ENCODE measurements at regions not wholly inside any gene's neighbourhood (a gene's known extent, or its start where the extent isn't known, plus 50 kb on each side); places are given as distances from the start of the nearest gene placed in this dataset.

GRCh38 chr2:18819566-18819965 lies 230.2 kb upstream of the NT5C1B start:
- DNase-seq = no peak

DNA sequence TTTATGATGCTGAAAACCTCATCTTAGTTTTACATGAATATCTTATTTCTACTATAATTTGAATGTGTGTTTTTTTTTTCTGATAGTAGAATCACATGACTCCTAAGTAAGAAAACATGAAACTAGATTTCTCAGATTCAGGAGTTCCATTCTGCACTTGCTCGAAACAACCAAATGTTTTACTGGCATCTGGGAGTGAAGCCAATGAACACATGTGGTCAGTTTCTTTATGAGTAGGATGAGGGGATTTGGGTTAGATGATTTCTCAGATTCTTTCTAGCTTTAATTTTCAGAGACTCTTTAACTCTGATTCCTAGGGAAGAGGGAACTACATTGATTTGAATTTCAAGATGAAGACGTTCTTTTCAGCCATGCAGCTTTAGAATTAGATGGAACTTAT lies 225.0 kb upstream of the NT5C1B start:
- no peak for DNase-seq

GRCh38 chr2:18804536-18804935 lies 215.2 kb upstream of the NT5C1B start:
- DNase-seq = no peak

DNA sequence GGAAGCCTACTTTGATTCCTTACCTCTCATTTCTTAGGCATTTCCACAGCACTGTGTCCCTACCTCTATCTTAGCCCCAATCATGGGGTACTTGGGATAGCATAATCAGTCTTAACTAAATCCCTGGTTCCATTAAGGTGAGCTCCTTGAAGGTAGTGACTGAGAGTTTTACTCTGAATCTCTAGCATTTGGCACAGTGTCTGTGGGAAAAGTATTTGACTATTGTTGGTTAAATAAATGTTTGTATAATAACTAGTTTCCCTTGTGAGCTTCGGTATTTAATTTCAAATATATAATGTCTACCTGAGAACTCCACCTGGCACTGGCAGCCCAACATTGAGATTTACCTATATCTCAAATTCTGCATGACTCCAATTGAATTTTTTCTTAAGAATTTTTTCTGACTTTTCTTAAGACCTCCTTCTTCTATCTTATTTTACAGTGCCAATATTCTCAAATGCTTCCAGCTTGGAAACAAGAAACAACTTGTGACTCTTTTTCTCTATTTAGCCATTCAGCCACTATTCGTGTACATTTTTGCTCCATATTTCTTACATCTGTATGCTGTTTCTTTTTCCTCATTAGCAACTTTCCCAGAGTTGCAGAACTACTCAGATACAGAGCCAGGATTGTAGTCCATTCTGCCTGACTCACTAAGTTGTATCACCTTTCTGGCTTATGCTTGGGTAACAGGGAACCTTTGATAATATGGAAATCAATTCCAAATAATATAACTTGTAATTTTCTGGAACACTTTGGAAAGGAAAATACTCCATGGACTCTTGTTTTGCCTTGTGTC lies 214.0 kb upstream of the NT5C1B start:
- no peak for DNase-seq

DNA sequence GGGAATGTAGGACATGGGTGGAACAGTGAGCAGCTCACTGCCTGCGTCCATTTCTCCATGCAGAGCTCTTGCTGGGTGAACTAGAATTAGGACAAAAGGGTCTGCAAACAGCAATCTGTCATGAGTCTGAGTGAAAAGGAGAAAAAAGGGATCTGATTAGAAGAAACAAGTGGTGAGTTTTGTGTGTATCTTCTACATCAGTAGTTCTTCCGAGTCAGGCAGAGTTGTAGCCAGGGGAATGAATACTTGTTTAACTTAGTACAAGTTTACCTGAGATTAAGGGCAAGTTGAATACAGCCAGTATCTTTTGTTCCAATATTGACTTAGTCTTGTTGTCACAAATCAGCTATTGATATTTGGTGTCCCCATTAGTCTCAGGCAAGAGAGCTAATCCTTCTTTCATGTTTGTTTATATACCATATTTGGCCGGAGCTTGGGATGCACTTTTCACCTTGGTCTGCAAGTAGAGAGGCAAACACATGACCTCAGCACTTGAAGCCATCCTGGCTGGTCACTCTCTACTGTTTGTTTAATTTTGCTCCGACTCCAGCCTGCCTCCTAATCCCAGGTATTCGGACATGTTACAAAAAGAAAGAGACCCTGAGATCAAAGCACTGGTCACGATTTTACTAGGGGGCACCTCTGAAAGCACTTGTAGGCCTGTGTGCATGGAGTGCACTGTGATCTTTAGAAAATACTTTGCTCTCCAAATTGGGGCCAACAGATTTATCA lies 211.0 kb upstream of the NT5C1B start:
- no peak for DNase-seq

DNA sequence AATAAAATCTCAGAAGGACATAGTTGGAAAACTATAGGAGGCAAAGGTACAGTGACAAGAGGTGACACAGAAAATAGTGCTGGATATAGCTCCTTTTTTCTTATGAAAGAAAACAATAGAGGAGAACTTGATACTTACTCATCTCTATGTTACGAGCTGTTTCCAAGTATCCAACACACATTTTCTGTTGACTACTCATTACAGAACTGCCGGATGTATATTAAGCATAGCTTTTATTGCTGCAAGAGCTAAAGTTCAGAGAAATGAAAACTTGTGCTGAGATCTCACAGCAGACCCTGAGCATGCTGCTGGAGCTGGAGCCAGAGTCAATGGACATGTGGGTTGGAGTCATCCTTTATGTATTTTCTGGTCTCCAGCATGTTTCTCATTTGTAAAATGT lies 210.0 kb upstream of the NT5C1B start:
- DNase-seq = no peak

- no peak for DNase-seq
Measured at GRCh38 chr2:18797133-18797845, 207.9 kb upstream of the NT5C1B start.

- DNase-seq = no peak
Measured at GRCh38 chr2:18795906-18796305, 206.5 kb upstream of the NT5C1B start.

DNA sequence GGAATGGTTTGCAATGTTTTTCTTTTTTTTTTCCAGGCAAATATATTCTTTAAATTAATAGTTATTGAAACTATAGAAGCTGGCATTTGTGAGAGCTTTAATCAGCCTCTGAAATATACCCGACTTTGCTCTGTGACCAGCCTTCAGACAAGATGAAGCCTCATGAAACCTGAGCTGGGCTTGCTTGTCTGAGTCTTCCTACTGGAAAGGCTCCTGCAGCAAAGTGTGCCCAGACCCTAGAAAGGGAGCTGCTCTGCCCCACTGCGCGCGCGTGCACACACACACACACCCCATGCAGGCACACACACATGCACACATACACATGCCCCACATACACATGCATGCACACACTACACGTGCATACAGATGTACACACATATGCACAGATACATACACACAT lies 203.3 kb upstream of the NT5C1B start:
- DNase-seq = no peak

DNA sequence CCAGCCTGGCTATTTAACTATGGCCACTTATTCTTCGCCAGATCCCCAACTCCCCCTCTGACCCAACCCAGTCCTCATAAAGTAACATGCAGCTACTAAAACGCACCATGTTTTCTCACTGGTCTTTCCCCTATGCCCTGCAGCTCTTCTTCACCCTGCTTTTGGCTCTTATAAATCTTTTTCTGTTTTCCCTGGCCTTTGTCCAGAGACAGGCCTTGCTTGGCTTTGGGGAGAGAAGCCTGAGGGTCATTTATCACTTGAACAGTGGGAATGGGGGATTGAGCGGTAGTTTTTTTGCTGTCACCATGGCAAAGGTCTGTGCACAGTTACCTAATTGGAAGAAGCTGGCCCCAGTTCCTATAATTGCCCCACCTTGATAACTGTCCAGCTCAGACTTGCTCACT lies 202.9 kb upstream of the NT5C1B start:
- no peak for DNase-seq

DNA sequence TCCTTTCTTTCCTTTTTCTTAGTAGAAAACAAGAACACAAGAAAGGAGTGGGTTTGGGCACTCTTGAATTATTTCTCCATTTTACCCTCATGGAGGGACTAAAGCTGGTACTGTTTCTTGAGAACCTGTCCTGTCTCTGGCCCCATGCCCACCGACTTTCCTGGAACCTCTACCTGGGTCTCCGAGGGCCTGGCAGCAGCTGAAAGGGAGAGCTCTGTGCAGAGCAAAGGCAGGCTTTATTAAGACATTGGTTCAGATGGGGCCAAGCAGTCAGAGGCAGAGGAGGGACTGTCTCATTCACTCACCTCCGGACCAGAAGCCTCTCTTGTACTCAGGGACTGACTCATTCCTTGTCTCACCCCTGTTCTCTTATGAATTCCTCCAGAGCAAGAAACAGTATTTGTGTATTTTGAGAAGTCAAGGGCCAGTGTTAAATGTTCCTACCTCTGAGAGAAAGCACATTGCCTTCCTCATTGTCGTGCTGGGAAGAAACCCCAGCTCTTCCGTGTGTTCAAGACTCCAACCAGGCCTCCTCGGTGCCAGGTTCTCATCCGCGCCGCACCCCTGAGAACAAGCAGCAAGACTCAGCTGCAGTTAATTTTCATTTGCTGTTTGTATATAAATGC lies 201.9 kb upstream of the NT5C1B start:
- DNase-seq = no peak

DNA sequence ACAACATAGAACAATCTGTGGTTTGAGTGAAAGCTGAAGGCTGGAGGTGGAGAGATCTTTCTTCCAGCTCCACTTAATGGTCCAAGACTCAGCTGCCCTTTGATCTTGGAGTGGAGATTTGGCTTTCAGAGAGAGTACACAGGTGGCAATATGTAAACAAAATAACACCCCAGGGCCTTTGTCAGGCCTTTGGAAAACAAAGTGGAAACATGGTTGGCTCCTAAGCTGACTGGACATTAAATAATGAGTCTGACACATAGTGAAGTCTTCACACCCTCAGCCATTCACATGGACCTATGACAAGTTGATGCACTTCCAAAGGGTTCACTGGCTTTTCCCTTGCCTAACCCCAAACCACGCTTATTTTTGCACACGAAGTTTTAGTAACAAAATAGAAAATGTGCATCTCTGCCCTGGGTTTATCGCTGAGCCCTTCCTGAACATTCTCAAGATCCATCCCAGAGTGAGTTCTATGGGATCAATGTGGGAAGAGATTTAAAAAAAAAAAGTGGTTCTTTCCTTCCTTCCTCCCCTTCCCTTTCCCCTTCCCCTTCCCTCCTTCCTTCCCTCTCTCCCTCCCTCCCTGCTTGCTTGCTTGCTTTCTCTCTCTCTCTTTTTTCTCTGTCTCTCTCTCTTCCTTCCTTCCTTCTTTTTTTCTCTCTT lies 201.3 kb upstream of the NT5C1B start:
- no peak for DNase-seq

- no peak for DNase-seq
Measured at GRCh38 chr2:18788592-18788991, 199.2 kb upstream of the NT5C1B start.

DNA sequence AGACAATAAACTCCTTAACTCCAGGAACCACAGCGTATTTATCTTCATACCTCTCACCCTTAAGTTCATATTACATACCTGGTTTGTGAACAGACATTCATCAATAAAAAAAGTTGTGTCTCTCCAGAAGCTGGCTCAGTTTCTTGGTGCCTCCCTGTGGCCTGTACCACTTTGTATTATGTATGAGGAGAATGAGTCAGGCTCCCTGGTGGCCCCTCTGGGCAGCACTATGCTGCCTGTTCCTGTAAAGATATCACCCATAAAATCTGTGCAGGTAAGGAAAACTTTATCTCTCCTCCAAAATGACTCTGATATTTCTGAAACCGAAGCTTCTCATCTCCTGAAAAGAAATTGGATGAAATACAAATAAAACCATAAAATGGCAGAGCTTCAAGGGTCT lies 198.4 kb upstream of the NT5C1B start:
- DNase-seq = no peak

DNA sequence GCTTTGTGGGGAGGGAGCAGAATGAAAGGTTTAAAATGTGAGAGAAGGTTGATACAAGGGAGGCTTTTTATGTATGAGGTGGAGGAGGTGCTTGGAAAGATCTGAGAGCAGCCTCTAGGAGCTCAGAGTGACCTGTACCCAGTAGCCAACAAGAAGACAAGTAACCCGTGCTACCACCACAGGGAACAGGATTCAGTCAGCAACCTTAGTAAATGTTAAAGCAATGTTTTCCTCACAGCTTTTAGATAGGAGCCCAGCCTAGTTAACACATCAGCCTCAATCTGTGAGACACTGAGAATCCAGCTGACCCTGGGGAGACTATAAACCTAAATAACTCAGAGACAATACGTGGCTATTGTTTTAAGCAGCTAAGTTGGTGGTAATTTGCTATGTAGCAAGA lies 194.9 kb upstream of the NT5C1B start:
- DNase-seq = no peak

- DNase-seq = no peak
Measured at GRCh38 chr2:18781541-18782280, 192.3 kb upstream of the NT5C1B start.

- peak; percentile 92 for DNase-seq
Measured at GRCh38 chr2:18777250-18777812, 188.0 kb upstream of the NT5C1B start.

GRCh38 chr2:18771212-18771611 lies 181.8 kb upstream of the NT5C1B start:
- no peak for DNase-seq

GRCh38 chr2:18763338-18763737 lies 174.0 kb upstream of the NT5C1B start:
- DNase-seq = no peak

GRCh38 chr2:18762667-18763066 lies 173.3 kb upstream of the NT5C1B start:
- DNase-seq = no peak

DNA sequence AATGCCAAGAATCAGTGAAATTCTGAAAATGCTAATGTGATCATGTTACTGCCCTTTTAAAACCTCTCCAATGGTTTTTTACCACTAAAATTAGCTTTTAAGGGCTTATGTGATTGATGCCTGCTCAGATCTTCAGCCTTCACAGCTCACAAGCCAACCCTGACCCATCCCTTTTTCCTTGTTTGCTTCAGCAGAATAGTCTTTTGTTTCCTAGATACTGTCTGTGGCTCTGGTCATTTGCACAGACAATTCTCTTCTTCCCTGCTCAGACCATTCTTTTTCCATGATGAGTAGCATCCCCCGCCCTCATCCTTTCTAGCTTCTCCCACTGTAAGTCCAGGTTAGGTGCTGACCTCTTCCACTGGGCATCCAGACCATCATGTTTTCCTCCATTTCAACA lies 164.9 kb upstream of the NT5C1B start:
- no peak for DNase-seq

- no peak for DNase-seq
Measured at GRCh38 chr2:18753722-18754121, 164.4 kb upstream of the NT5C1B start.

Measured in NCI-H82 (cell line).